Calu3 (cell line): ENCODE measurements at regions not wholly inside any gene's neighbourhood (a gene's known extent, or its start where the extent isn't known, plus 50 kb on each side); places are given as distances from the start of the nearest gene placed in this dataset.

ENCODE experiments used
- BruUV-seq: library from RNA; stranded (reverse); fragments of 400-500 nt; replicated peaks from 2 replicates; lab custom pipeline; 2021; lab: Mats Ljungman, UMichigan
- CTCF ChIA-PET: fragments of 300-600 bp; sonication (Branson Sonifier 250); formaldehyde crosslinking; loops from one replicate; lab custom pipeline; 2022; ENCODE audit warnings: antibody characterized with exemption; lab: Charles Lee
- DNase-seq: peaks from one replicate; pipeline ENCODE4 v3.0.0; 2022
- H3K27ac Mint-ChIP-seq: one replicate; pipeline ENCODE4 v1.8.0; 2022; ENCODE audit warnings: mixed read lengths; ENCODE audit not compliant: unreplicated experiment
- H3K27me3 Mint-ChIP-seq: one replicate; pipeline ENCODE4 v1.8.0; 2022; ENCODE audit warnings: mixed read lengths; ENCODE audit not compliant: unreplicated experiment
- H3K36me3 Mint-ChIP-seq: one replicate; pipeline ENCODE4 v1.8.0; 2022; ENCODE audit warnings: mild to moderate bottlenecking, moderate library complexity, mixed read lengths; ENCODE audit not compliant: insufficient read depth, unreplicated experiment
- H3K4me1 Mint-ChIP-seq: one replicate; pipeline ENCODE4 v1.8.0; 2022; ENCODE audit warnings: mild to moderate bottlenecking, low read depth, mixed read lengths; ENCODE audit not compliant: unreplicated experiment
- H3K4me3 Mint-ChIP-seq: one replicate; pipeline ENCODE4 v1.8.0; 2022; ENCODE audit warnings: mild to moderate bottlenecking, low read depth, moderate library complexity, mixed read lengths; ENCODE audit not compliant: unreplicated experiment
- H3K9me3 Mint-ChIP-seq: one replicate; pipeline ENCODE4 v1.8.0; 2022; ENCODE audit warnings: low read depth, mixed read lengths; ENCODE audit not compliant: unreplicated experiment
- CTCF ChIP-seq: fragments of 200-600 bp; IDR thresholded peaks from one replicate; pipeline ENCODE4 v1.8.0; 2022; ENCODE audit warnings: antibody characterized with exemption; ENCODE audit not compliant: unreplicated experiment
- intact Hi-C: fragments of 100-400 bp; cut with micrococcal nuclease; formaldehyde crosslinking; loops from one replicate; pipeline ENCODE4 v1.10.0; 2022; ENCODE audit not compliant: unreplicated experiment

GRCh38 chr5:84885485-84886258 is 501.0 kb upstream of the EDIL3 start:
- Mint-ChIP-seq H3K27ac (no peak overlapping the region), H3K4me3 (no peak overlapping the region), H3K9me3 (no peaks in the 10 kb centered on the region), H3K36me3 (no peaks in the 10 kb centered on the region), H3K27me3 (no peaks in the 10 kb centered on the region), H3K4me1 (no peaks in the 10 kb centered on the region)
- no peak for TF ChIP-seq CTCF
- CTCF ChIA-PET: no interaction called here
- no TSS peak for BruUV-seq
- no peak for DNase-seq
- intact Hi-C loops: no loop called here

DNA sequence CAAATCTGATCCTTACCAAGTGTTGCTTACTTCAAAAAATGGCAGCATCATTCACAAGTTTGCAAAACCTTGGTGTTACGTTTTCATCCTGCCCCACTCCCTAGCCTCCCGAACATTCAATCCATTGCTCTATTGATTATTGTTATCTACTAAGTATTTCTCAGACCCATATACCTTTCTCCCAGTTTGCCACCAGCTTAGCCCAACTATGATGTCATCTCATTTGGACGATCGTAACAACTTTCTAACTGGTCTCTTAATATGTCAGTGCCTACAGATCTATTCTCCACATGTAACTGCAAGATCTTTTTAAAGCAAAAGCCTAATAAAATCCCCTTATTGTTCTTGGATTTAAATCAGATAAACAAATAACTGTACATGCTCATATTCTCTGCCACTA is 497.1 kb upstream of the EDIL3 start:
- CTCF ChIA-PET: no interaction called here

DNA sequence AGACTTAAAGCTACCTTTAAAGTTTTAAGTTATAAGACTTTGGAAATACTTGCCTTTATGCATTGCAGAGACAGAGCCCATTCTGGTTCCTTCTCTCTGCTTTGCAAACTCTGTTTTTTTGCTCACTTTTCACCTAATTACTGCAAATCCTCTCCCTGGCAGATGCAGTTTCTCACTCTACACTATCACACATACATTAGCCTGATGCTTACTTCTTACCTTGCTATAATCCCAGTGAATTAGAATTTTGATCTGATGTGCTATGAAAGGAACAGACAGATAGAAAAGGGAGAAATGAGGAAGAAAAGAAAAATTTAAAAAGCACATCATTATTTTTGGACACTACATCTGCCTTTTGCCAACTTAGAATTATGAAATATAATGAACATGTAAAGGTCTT is 489.5 kb upstream of the EDIL3 start:
- Mint-ChIP-seq H3K4me3 (no peak overlapping the region), H3K4me1 (no peaks in the 10 kb centered on the region), H3K27me3 (no peaks in the 10 kb centered on the region), H3K9me3 (peaks cover 2% of the 10 kb centered on the region), H3K36me3 (no peaks in the 10 kb centered on the region), H3K27ac (no peak overlapping the region)
- no peak for TF ChIP-seq CTCF
- CTCF ChIA-PET: interaction anchor here (0.6 kb wide), 1 partner anchor 15 kb away, joined by 3 read pairs; no protein-coding TSS in a partner anchor
- no TSS peak for BruUV-seq
- DNase-seq: no peak
- intact Hi-C loops: no loop called here

More for the DNA sequence above, 497.1 kb upstream of the EDIL3 start:
- no peak overlapping the region for H3K4me3 Mint-ChIP-seq
- no peaks in the 10 kb centered on the region for H3K4me1 Mint-ChIP-seq
- H3K27ac Mint-ChIP-seq: no peak overlapping the region
- no peak for TF ChIP-seq CTCF
- no peak for DNase-seq
- H3K9me3 Mint-ChIP-seq: no peaks in the 10 kb centered on the region
- H3K27me3 Mint-ChIP-seq: no peaks in the 10 kb centered on the region
- BruUV-seq: no TSS peak
- intact Hi-C loops: no loop called here
- H3K36me3 Mint-ChIP-seq: no peaks in the 10 kb centered on the region

- peaks cover 1% of the 10 kb centered on the region for H3K4me1 Mint-ChIP-seq
- no TSS peak for BruUV-seq
- TF ChIP-seq CTCF: no peak
- CTCF ChIA-PET: no interaction called here
- no peaks in the 10 kb centered on the region for H3K27me3 Mint-ChIP-seq
- no peak overlapping the region for H3K4me3 Mint-ChIP-seq
- H3K27ac Mint-ChIP-seq: no peak overlapping the region
- intact Hi-C loops: no loop called here
- H3K36me3 Mint-ChIP-seq: no peaks in the 10 kb centered on the region
- H3K9me3 Mint-ChIP-seq: peaks cover 2% of the 10 kb centered on the region
- DNase-seq: no peak
Observed at GRCh38 chr5:84872768-84873167, 488.1 kb upstream of the EDIL3 start.
